K562 (cell line): ENCODE measurements at regions not wholly inside any gene's neighbourhood (a gene's known extent, or its start where the extent isn't known, plus 50 kb on each side); places are given as distances from the start of the nearest gene placed in this dataset.

Experiments
- DPF2 ChIP-seq: fragments of 450-650 bp; IDR thresholded peaks from 2 replicates; pipeline ENCODE4 v1.6.1; 2016
- EWSR1 ChIP-seq: fragments of 450-650 bp; IDR thresholded peaks from 2 replicates; pipeline ENCODE4 v1.6.1; 2018; ENCODE audit warnings: borderline replicate concordance, mild to moderate bottlenecking, low read depth, moderate library complexity; ENCODE audit not compliant: partially characterized antibody
- ZC3H8 ChIP-seq: fragments of 450-650 bp; IDR thresholded peaks from 2 replicates; pipeline ENCODE4 v1.6.1; 2017
- TF ChIP-seq, protein P1 (sequence below): fragments of 200-600 bp; sonication (generic); IDR thresholded peaks from one replicate; pipeline ENCODE4 v1.6.1; 2012; ENCODE audit warnings: mild to moderate bottlenecking, low read depth, low read length, inconsistent platforms

- TF ChIP-seq, protein P1, sequence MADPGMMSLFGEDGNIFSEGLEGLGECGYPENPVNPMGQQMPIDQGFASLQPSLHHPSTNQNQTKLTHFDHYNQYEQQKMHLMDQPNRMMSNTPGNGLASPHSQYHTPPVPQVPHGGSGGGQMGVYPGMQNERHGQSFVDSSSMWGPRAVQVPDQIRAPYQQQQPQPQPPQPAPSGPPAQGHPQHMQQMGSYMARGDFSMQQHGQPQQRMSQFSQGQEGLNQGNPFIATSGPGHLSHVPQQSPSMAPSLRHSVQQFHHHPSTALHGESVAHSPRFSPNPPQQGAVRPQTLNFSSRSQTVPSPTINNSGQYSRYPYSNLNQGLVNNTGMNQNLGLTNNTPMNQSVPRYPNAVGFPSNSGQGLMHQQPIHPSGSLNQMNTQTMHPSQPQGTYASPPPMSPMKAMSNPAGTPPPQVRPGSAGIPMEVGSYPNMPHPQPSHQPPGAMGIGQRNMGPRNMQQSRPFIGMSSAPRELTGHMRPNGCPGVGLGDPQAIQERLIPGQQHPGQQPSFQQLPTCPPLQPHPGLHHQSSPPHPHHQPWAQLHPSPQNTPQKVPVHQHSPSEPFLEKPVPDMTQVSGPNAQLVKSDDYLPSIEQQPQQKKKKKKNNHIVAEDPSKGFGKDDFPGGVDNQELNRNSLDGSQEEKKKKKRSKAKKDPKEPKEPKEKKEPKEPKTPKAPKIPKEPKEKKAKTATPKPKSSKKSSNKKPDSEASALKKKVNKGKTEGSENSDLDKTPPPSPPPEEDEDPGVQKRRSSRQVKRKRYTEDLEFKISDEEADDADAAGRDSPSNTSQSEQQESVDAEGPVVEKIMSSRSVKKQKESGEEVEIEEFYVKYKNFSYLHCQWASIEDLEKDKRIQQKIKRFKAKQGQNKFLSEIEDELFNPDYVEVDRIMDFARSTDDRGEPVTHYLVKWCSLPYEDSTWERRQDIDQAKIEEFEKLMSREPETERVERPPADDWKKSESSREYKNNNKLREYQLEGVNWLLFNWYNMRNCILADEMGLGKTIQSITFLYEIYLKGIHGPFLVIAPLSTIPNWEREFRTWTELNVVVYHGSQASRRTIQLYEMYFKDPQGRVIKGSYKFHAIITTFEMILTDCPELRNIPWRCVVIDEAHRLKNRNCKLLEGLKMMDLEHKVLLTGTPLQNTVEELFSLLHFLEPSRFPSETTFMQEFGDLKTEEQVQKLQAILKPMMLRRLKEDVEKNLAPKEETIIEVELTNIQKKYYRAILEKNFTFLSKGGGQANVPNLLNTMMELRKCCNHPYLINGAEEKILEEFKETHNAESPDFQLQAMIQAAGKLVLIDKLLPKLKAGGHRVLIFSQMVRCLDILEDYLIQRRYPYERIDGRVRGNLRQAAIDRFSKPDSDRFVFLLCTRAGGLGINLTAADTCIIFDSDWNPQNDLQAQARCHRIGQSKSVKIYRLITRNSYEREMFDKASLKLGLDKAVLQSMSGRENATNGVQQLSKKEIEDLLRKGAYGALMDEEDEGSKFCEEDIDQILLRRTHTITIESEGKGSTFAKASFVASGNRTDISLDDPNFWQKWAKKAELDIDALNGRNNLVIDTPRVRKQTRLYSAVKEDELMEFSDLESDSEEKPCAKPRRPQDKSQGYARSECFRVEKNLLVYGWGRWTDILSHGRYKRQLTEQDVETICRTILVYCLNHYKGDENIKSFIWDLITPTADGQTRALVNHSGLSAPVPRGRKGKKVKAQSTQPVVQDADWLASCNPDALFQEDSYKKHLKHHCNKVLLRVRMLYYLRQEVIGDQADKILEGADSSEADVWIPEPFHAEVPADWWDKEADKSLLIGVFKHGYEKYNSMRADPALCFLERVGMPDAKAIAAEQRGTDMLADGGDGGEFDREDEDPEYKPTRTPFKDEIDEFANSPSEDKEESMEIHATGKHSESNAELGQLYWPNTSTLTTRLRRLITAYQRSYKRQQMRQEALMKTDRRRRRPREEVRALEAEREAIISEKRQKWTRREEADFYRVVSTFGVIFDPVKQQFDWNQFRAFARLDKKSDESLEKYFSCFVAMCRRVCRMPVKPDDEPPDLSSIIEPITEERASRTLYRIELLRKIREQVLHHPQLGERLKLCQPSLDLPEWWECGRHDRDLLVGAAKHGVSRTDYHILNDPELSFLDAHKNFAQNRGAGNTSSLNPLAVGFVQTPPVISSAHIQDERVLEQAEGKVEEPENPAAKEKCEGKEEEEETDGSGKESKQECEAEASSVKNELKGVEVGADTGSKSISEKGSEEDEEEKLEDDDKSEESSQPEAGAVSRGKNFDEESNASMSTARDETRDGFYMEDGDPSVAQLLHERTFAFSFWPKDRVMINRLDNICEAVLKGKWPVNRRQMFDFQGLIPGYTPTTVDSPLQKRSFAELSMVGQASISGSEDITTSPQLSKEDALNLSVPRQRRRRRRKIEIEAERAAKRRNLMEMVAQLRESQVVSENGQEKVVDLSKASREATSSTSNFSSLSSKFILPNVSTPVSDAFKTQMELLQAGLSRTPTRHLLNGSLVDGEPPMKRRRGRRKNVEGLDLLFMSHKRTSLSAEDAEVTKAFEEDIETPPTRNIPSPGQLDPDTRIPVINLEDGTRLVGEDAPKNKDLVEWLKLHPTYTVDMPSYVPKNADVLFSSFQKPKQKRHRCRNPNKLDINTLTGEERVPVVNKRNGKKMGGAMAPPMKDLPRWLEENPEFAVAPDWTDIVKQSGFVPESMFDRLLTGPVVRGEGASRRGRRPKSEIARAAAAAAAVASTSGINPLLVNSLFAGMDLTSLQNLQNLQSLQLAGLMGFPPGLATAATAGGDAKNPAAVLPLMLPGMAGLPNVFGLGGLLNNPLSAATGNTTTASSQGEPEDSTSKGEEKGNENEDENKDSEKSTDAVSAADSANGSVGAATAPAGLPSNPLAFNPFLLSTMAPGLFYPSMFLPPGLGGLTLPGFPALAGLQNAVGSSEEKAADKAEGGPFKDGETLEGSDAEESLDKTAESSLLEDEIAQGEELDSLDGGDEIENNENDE, result no peak
- TF ChIP-seq DPF2, result no peak
- TF ChIP-seq ZC3H8, result no peak
- TF ChIP-seq EWSR1, result no peak
Measured at GRCh38 chr18:39318008-39318407, 1752.4 kb upstream of the CELF4 start (continued).
